Testis (tissue), 2 donors: ENCODE measurements at regions not wholly inside any gene's neighbourhood (a gene's known extent, or its start where the extent isn't known, plus 50 kb on each side); places are given as distances from the start of the nearest gene placed in this dataset.

Source experiments
- DNase-seq: peaks from one replicate; pipeline ENCODE4 v3.0.0-alpha.2; 2019
- H3K27ac ChIP-seq, 2 donors: fragments of 200-600 bp; sonication (generic); one replicate each; pipeline ENCODE4 v1.5.1; 2019
- H3K27me3 ChIP-seq: fragments of 200-600 bp; sonication (generic); one replicate; pipeline ENCODE4 v1.5.1; 2019
- H3K36me3 ChIP-seq: fragments of 200-600 bp; sonication (generic); one replicate; pipeline ENCODE4 v1.5.1; 2017; ENCODE audit warnings: low read depth; ENCODE audit errors: missing control alignments
- H3K4me1 ChIP-seq: fragments of 200-600 bp; sonication (generic); one replicate; pipeline ENCODE4 v1.5.1; 2019
- H3K4me3 ChIP-seq, 2 donors: fragments of 200-600 bp; sonication (generic); one replicate each; pipeline ENCODE4 v1.5.1; 2017 to 2019
- H3K9me3 ChIP-seq: fragments of 200-600 bp; sonication (generic); one replicate; pipeline ENCODE4 v1.5.1; 2017
- POLR2A ChIP-seq: fragments of 450-650 bp; IDR thresholded peaks from one replicate; pipeline ENCODE4 v1.6.1; 2017; ENCODE audit warnings: antibody characterized with exemption, mild to moderate bottlenecking, moderate library complexity
- WGBS, 2 donors: methylation state at CpG; one replicate each; pipeline ENCODE4 v1.1.5; 2018; 5-methylcytosine and 5-hydroxymethylcytosine counted together
- intact Hi-C: fragments of 100-400 bp; cut with DNase I; formaldehyde crosslinking; loops from one replicate; pipeline ENCODE4 v1.15.1; 2023; ENCODE audit warnings: low total_unique reads
- TF ChIP-seq, protein P1 (sequence below), 3 experiments: fragments of 450-650 bp in 2 of 3; fragments of 200-600 bp in 1 of 3; sonication (generic) in 1 of 3; IDR thresholded peaks; one replicate each; pipeline ENCODE4 v1.5.1; 2016 to 2019; ENCODE audit warnings: antibody characterized with exemption in 3 of 3, mild to moderate bottlenecking in 2 of 3, moderate library complexity in 1 of 3

GRCh38 chr4:147312376-147313046 is 168.4 kb upstream of the EDNRA start:
- 73 to 80% methylated on average over 7 of the region's 7 CpGs for WGBS, 2 donors
- no peaks in the 10 kb centered on the region for H3K27me3 ChIP-seq
- TF ChIP-seq POLR2A = no peak
- TF ChIP-seq, protein P1, sequence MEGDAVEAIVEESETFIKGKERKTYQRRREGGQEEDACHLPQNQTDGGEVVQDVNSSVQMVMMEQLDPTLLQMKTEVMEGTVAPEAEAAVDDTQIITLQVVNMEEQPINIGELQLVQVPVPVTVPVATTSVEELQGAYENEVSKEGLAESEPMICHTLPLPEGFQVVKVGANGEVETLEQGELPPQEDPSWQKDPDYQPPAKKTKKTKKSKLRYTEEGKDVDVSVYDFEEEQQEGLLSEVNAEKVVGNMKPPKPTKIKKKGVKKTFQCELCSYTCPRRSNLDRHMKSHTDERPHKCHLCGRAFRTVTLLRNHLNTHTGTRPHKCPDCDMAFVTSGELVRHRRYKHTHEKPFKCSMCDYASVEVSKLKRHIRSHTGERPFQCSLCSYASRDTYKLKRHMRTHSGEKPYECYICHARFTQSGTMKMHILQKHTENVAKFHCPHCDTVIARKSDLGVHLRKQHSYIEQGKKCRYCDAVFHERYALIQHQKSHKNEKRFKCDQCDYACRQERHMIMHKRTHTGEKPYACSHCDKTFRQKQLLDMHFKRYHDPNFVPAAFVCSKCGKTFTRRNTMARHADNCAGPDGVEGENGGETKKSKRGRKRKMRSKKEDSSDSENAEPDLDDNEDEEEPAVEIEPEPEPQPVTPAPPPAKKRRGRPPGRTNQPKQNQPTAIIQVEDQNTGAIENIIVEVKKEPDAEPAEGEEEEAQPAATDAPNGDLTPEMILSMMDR (IDR thresholded peaks at IDR 0.05) = no peak
- intact Hi-C loops = no loop called here
- H3K9me3 ChIP-seq = no peaks in the 10 kb centered on the region
- no peaks in the 10 kb centered on the region for H3K4me1 ChIP-seq
- DNase-seq = no peak
- H3K36me3 ChIP-seq = no peaks in the 10 kb centered on the region
- no peak overlapping the region for H3K27ac ChIP-seq
- H3K4me3 ChIP-seq = no peak overlapping the region

- 89 to 95% methylated on average over 1 of the region's 1 CpG for WGBS, 2 donors
- DNase-seq = no peak
- no peaks in the 10 kb centered on the region for H3K36me3 ChIP-seq
- H3K9me3 ChIP-seq = no peaks in the 10 kb centered on the region
- TF ChIP-seq, protein P1 (IDR thresholded peaks at IDR 0.05) = no peak
- TF ChIP-seq POLR2A = no peak
- intact Hi-C loops = no loop called here
- no peaks in the 10 kb centered on the region for H3K27me3 ChIP-seq
- no peaks in the 10 kb centered on the region for H3K4me1 ChIP-seq
- no peak overlapping the region for H3K4me3 ChIP-seq
- H3K27ac ChIP-seq = no peak overlapping the region
These were observed 167.8 kb upstream of the EDNRA start for GRCh38 chr4:147313108-147313507.

- intact Hi-C loops = no loop called here
These were observed 162.3 kb upstream of the EDNRA start for GRCh38 chr4:147318586-147318985.

DNA sequence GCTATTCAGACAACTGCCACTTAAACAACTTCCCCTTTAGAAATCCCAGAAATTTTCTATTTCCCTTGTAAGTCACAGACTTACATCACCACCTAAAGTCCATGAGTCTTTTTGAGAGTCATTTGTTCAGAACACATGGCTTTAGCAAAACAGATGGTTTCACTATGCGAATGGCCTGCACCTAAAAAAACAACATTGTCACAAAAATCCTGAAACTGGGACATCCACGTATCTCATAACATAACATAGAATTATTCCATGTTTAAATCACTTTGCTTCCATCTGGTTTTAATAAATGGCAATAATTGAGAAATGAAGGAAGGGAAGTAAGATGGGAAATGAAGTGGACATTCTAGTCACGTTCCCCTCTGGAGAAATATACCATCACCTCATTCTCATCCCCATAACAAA is 155.3 kb upstream of the EDNRA start:
- TF ChIP-seq, protein P1 (IDR thresholded peaks at IDR 0.05) = no peak
- TF ChIP-seq POLR2A = no peak
- no peak overlapping the region for H3K27ac ChIP-seq

More at GRCh38 chr4:147318586-147318985, 162.3 kb upstream of the EDNRA start:
- H3K36me3 ChIP-seq = no peaks in the 10 kb centered on the region
- no peak overlapping the region for H3K27ac ChIP-seq
- no peaks in the 10 kb centered on the region for H3K27me3 ChIP-seq
- no peaks in the 10 kb centered on the region for H3K9me3 ChIP-seq
- TF ChIP-seq, protein P1 (IDR thresholded peaks at IDR 0.05) = no peak
- TF ChIP-seq POLR2A = no peak
- no peaks in the 10 kb centered on the region for H3K4me1 ChIP-seq
- no peak overlapping the region for H3K4me3 ChIP-seq
- 35 to 41% methylated on average over 3 of the region's 3 CpGs for WGBS, 2 donors
- no peak for DNase-seq

DNA sequence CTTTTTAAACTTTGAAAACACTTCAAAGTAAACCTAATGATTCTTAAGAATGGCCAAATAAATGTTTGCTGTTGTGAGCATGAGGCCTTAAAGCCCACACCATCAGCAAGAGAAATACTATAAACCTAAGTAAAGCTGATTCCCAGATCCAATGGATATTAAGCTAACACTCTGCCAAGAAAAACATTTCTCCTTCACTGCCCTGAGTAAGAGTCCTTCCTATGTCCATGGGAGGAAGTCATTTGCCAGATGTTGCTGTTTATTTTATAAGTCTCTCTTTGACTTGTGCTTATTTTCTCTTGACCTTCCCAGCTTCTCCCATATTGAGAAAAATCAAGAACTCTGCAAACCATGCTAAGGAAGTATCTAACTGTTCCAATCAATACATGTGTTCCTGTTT is 154.3 kb upstream of the EDNRA start:
- Histone ChIP-seq H3K27me3 (no peaks in the 10 kb centered on the region), H3K27ac (no peak overlapping the region), H3K36me3 (no peaks in the 10 kb centered on the region), H3K4me1 (no peaks in the 10 kb centered on the region), H3K9me3 (no peaks in the 10 kb centered on the region), H3K4me3 (no peak overlapping the region)
- intact Hi-C loops = no loop called here
- TF ChIP-seq, protein P1 (IDR thresholded peaks at IDR 0.05) = no peak
- TF ChIP-seq POLR2A = no peak
- no peak for DNase-seq

More for the DNA sequence above, 155.3 kb upstream of the EDNRA start:
- Histone ChIP-seq H3K4me1 (no peaks in the 10 kb centered on the region), H3K9me3 (no peaks in the 10 kb centered on the region), H3K36me3 (no peaks in the 10 kb centered on the region), H3K4me3 (no peak overlapping the region), H3K27me3 (no peaks in the 10 kb centered on the region)
- intact Hi-C loops = no loop called here
- DNase-seq = no peak
- whole genome bisulfite sequencing, 2 donors = 87 to 92% methylated on average over 3 of the region's 3 CpGs
